ENCODE measurements at regions not wholly inside any gene's neighbourhood (a gene's known extent, or its start where the extent isn't known, plus 50 kb on each side); places are given as distances from the start of the nearest gene placed in this dataset.

GRCh38 chr12:62075870-62076269, 184.3 kb upstream of the USP15 start:
- TF ChIP-seq CTCF (IDR thresholded peaks at IDR 0.05) (no peak), POLR2A (IDR thresholded peaks at IDR 0.05) (no peak)

Data from right lobe of liver (tissue), 4 donors.